AG04449 (cell line): ENCODE measurements at regions not wholly inside any gene's neighbourhood (a gene's known extent, or its start where the extent isn't known, plus 50 kb on each side); places are given as distances from the start of the nearest gene placed in this dataset.

Experiments
- CTCF ChIA-PET: fragments of 350-600 bp; formaldehyde crosslinking; extraction: SDS; loops from one replicate; lab custom pipeline; 2021; ENCODE audit warnings: antibody characterized with exemption; lab: Yijun Ruan, JAX
- POLR2A ChIA-PET: fragments of 400-600, 350-600 bp; formaldehyde crosslinking; extraction: SDS; loops from one replicate; lab custom pipeline; 2020; ENCODE audit warnings: antibody characterized with exemption, inconsistent platforms; lab: Yijun Ruan, JAX
- DNase-seq: peaks from one replicate; pipeline ENCODE4 v3.0.0-alpha.2; 2010; ENCODE audit warnings: low read depth, low spot score
- H3K4me3 ChIP-seq: 2 replicates; pipeline ENCODE4 v1.5.1; 2011; ENCODE audit warnings: low read depth, mild to moderate bottlenecking, control low read depth, low read length
- CTCF ChIP-seq: IDR thresholded peaks from one replicate; pipeline ENCODE4 v1.5.1; 2011; ENCODE audit warnings: mild to moderate bottlenecking, moderate library complexity, low read length, control low read depth, inconsistent platforms; ENCODE audit not compliant: insufficient read depth; ENCODE audit errors: missing control alignments

DNA sequence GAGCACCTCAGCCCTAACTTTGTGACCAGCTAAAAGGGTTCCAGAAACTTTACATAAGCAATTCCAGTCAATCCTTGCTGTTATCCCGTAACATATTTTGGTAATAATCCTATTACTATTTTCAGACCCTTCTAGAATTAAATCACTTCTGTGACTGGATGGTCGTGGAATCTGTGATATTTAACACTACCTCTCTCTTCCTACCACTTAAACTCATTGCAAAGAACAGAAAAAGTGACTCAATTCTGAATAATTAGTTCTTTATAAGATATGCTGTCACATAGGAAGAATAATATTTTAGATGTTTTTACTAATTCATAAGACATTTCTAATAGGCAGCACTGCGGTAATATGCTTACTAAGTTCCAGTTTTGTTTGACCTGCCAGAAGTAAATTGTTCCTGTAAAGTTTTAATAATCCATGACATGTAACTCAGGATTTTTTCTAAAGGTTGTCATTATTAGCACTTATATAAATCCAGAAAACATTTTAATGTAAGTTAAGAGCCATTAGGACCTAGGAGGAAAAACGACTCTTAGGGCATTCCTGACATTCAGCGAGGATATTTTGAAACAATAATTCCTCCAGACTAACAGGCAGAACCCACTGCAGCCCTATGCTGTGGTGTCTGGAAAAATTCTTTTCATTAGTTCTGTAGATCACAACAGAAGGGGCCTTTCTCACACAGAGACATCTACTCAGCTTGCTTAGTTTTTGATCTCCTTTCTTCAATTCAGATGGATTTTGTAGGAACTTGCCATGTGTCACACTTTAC lies 113.3 kb upstream of the MBNL1 start:
- POLR2A ChIA-PET = interaction anchor here (0.7 kb wide), 1 partner anchor 113 kb away, joined by 4 read pairs; the partner anchor contains the start of gene MBNL1
- no peak overlapping the region for H3K4me3 ChIP-seq
- TF ChIP-seq CTCF = no peak
- CTCF ChIA-PET = interaction anchor here (0.6 to 1.0 kb wide), 2 partner anchors 17 to 32 kb away, joined by 3 to 4 read pairs; no protein-coding TSS in a partner anchor
- no peak for DNase-seq

DNA sequence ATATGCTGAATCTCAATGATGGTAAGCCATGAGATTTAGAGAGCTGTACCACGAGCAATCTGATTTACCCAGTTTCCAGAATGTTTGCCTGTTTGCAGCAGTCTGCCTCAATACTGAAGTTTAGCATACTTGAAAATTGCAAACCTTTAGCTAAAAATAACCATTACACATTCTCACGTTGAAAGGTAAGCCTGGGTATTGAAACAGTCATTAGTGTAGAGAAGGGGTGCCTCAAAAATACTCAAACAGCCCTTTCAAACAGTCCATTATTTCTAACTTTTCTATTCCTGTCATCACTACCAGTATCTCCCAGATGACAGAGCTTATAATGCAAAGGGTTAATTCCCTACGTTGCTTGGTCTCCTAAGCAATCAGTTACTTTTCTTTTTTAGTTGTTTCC lies 111.8 kb upstream of the MBNL1 start:
- TF ChIP-seq CTCF = no peak
- no peak overlapping the region for H3K4me3 ChIP-seq
- no peak for DNase-seq
- POLR2A ChIA-PET = interaction anchor here (0.5 kb wide), 1 partner anchor 113 kb away, joined by 3 read pairs; no protein-coding TSS in a partner anchor
- CTCF ChIA-PET = interaction anchor here (1.2 to 1.3 kb wide), 2 partner anchors 9 to 85 kb away, joined by 3 to 4 read pairs; no protein-coding TSS in a partner anchor

GRCh38 chr3:152157337-152157736 lies 111.4 kb upstream of the MBNL1 start:
- no peak for TF ChIP-seq CTCF
- POLR2A ChIA-PET = interaction anchor here (0.5 kb wide), 1 partner anchor 112 kb away, joined by 3 read pairs; no protein-coding TSS in a partner anchor
- no peak overlapping the region for H3K4me3 ChIP-seq
- CTCF ChIA-PET = interaction anchor here (1.2 to 1.3 kb wide), 2 partner anchors 10 to 85 kb away, joined by 3 to 4 read pairs; no protein-coding TSS in a partner anchor
- DNase-seq = no peak

- H3K4me3 ChIP-seq = no peak overlapping the region
- POLR2A ChIA-PET = interaction anchor here (0.7 to 1.6 kb wide), 4 partner anchors 16 to 925 kb away, joined by 3 to 10 read pairs (median 5); partner anchors contain the start of gene MBNL1
- DNase-seq = peak; percentile 73
- TF ChIP-seq CTCF = no peak
- CTCF ChIA-PET = interaction anchor here (1.0 kb wide), 1 partner anchor 16 kb away, joined by 3 read pairs; no protein-coding TSS in a partner anchor
These were observed 109.4 kb upstream of the MBNL1 start for GRCh38 chr3:152159328-152159727.

- POLR2A ChIA-PET = interaction anchor here (1.6 kb wide), 1 partner anchor 15 kb away, joined by 10 read pairs; no protein-coding TSS in a partner anchor
- CTCF ChIA-PET = interaction anchor here (0.8 to 1.1 kb wide), 2 partner anchors 12 to 15 kb away, joined by 3 to 4 read pairs; no protein-coding TSS in a partner anchor
- DNase-seq = no peak
- no peak for TF ChIP-seq CTCF
- H3K4me3 ChIP-seq = no peak overlapping the region
These were observed 108.2 kb upstream of the MBNL1 start for GRCh38 chr3:152160350-152161011.
